HG03103 (cell line): ENCODE measurements at regions not wholly inside any gene's neighbourhood (a gene's known extent, or its start where the extent isn't known, plus 50 kb on each side); places are given as distances from the start of the nearest gene placed in this dataset.
A peak's percentile ranks its signal among the peaks of the same experiment; 100 is the strongest.

Experiments
- ATAC-seq: cut with Tn5 transposase; IDR thresholded peaks from one replicate; pipeline ENCODE4 v1.9.1; 2021; ENCODE audit warnings: low read depth; ENCODE audit not compliant: unreplicated experiment

DNA sequence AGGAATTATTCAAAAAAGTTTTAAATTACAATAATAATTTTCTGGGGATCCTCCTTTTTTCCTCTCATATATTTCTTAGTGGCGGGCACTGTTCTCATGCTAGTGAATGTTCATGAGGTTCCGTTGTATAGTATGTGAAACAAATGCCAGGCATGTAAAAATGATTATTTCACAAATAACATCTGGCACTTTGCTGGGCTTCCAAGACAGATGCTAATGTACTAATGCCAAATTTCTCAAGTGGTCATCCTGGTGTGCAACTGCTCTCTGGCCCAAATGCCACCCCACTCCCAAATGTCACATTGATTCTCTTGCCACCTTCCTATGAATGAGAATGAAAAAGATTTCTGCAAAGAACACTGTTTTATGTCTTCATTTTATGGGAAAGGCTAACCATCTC, 564.0 kb upstream of the GCFC2 start:
- no peak for ATAC-seq

GRCh38 chr2:76274160-76274559, 563.4 kb upstream of the GCFC2 start:
- no peak for ATAC-seq

GRCh38 chr2:76270096-76270710, 559.5 kb upstream of the GCFC2 start:
- no peak for ATAC-seq

- ATAC-seq, result no peak
These were observed 558.3 kb upstream of the GCFC2 start for GRCh38 chr2:76268902-76269620.

- no peak for ATAC-seq
These were observed 557.8 kb upstream of the GCFC2 start for GRCh38 chr2:76268484-76268883.

GRCh38 chr2:76257802-76258201, 547.1 kb upstream of the GCFC2 start:
- ATAC-seq, result no peak

GRCh38 chr2:76256458-76257088, 545.9 kb upstream of the GCFC2 start:
- no peak for ATAC-seq

GRCh38 chr2:76252704-76253103, 542.0 kb upstream of the GCFC2 start:
- no peak for ATAC-seq

GRCh38 chr2:76251342-76251741, 540.6 kb upstream of the GCFC2 start:
- no peak for ATAC-seq

DNA sequence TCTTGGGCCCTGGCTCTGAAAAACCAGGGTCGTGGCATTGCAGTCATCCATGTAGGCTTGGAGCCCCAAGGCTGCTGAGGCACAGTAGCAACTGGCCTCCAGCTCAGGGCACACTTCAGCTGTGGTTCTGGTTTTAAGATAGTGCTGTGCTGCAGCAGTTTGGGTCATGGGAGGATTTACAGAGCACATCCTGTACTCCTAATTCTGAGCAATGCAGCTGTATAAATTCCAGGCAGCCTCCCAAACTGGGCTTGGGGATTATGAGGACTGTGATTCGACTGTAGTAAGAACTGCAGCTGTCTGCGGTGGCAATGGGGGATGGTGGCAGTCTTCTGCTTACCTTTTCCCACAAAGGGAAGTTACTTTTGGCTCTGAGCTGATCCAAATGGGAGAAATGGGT, 536.3 kb upstream of the GCFC2 start:
- no peak for ATAC-seq

- no peak for ATAC-seq
These were observed 501.6 kb upstream of the GCFC2 start for GRCh38 chr2:76211991-76212985.

DNA sequence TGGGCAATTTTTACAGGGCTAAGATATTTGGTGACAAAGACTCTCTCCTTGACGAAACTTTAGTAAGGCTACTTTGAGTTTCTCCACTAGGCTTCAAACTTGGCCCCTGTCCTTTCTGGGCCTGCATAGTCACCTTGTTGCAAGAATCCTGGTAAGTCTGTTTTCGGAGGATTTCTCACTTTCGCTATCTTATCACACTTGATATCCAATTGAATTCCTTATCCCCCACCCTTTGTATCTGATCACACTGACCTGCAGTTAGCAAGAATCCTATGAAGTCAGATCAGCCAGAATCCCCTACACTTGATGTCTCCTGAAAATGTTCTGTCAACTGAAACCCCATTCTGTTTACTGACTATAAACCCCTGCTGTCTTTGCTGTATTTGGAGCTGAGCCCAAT, 499.8 kb upstream of the GCFC2 start:
- no peak for ATAC-seq

DNA sequence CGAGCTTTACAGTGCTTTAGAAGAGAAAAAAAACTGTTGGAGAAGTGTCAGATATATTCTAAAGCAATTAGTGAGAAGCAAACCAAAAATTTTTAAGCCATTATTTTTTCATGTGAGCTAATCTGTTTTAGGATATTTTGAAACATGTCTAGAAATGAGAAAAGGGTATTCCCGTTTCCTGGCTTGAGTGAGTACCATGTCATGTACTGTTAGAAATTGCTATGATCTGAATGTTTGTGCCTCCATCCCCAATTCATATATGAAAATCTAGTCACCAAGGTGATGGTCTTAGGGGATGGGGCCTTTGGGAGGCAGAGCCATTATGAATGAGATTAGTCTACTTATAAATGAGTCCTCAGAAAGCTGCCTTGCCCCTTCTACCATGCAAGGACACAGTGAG, 493.3 kb upstream of the GCFC2 start:
- no peak for ATAC-seq

DNA sequence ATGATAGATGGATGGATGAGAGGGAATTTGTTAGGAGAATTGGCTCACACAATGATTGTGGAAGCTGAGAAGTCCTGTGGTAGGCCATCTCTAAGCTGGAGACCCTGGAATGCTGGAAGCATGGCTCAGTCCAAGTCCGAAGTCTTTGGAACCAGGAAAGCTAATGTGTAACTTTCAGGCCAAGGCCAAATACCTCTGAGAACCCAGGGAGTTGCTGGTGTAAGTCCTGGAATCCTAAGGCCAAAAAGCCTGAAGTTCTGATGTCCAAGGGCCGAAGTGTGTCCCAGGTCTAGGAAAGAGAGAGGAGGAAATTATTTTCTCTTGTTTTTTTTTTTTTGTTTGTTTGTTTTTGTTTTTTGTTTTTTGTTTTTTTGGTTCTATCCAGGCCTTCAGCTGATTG, 492.2 kb upstream of the GCFC2 start:
- ATAC-seq, result no peak

DNA sequence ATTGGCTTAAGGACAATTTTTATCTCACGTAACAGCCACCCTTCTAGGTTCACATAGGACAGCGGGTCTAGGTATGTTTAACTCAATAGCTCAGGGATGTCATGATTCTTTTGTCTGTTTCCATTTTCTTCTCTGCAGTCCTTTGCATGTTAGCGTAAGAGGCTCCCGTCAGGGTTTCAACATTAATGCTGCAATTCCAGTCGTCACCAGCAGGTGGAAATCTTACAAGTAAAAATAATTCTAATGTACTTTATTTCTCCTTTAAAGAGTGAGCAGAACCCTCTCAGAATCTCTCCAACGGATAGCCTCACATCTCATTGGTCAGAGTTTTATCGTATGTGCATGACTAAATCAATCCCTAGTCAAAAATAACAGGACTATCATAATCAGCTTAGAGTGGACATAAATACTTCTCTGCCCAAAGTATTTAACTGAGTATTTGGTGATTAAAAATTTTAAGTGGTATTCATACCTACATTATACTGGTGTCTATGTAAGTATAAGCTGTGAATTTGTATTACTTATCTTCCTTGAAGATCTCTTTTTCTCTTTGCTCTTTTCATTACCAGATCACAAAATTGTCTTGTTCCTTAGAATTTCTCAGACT, 487.2 kb upstream of the GCFC2 start:
- peak; percentile 69 for ATAC-seq

DNA sequence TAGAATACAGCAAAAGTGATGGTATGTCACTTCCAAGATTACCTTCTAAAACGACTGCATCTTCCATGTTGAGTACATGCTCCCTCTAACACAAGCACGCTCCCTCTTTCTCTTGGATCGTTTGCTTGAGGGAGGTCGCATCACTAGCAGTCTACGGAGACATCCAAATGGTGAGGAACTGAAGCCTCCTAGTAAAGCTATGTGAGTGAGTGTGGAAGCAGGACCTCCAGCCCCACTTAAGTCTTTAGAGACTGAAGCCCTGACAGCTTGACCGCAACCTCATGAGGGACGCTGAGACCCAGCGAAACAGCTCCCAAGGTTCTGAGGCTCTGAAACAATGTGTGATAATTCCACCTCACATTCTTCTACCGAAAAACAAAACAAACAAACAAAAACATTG, 486.7 kb upstream of the GCFC2 start:
- ATAC-seq, result no peak

- no peak for ATAC-seq
These were observed 483.5 kb upstream of the GCFC2 start for GRCh38 chr2:76194031-76194775.

DNA sequence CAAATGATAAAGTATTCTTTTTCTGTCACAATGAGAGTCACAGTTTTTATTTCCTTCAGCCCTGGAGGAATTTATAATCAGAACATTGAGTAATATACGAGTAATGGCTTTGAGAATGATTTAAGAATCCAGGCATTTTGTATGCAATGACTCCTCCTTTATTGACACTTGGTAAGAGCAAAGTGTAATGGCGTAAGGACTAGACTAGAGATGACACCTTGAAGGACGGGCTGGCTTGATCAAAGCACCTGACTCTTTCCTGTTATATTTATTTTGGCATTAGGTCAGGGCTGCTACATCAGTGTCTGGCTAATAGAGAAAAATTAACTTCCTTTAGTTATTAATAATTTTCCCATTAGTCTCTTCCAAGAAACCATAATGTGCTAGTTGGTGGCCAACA, 482.4 kb upstream of the GCFC2 start:
- ATAC-seq, result no peak

- ATAC-seq, result no peak
These were observed 477.8 kb upstream of the GCFC2 start for GRCh38 chr2:76188334-76189008.
